HUDEP-2 (cell line): ENCODE measurements at regions not wholly inside any gene's neighbourhood (a gene's known extent, or its start where the extent isn't known, plus 50 kb on each side); places are given as distances from the start of the nearest gene placed in this dataset.
"Not testable (repeated sequence)": the region's sequence is repeated elsewhere in the genome, so short reads cannot be mapped to it uniquely, and the experiment has no call there.

Source experiments
- DNase-seq, 76 experiments: peaks; one replicate each; lab custom pipeline; 2025; ENCODE audit not compliant: unreplicated experiment in 76 of 76; lab: John Stamatoyannopoulos, UW

- DNase-seq: peak in 22 of 76 experiments; percentile 1 to 41 (median 12)
Observed at GRCh38 chr9:115524453-115525059, 406.6 kb upstream of the TNC start.

- DNase-seq: no peak
Observed at GRCh38 chr9:115525111-115526058, 407.4 kb upstream of the TNC start.

GRCh38 chr9:115531410-115532125 is 413.6 kb upstream of the TNC start:
- DNase-seq: no peak

GRCh38 chr9:115533511-115533910 is 415.6 kb upstream of the TNC start:
- DNase-seq: no peak

- no peak for DNase-seq
Observed at GRCh38 chr9:115540091-115540490, 422.1 kb upstream of the TNC start.

- no peak for DNase-seq
Observed at GRCh38 chr9:115543511-115543910, 425.6 kb upstream of the TNC start.

GRCh38 chr9:115548609-115549260 is 430.8 kb upstream of the TNC start:
- no peak for DNase-seq

- DNase-seq: no peak
Observed at GRCh38 chr9:115551396-115551795, 433.4 kb upstream of the TNC start.

GRCh38 chr9:115553060-115553773 is 435.3 kb upstream of the TNC start:
- no peak for DNase-seq

- DNase-seq: no peak
Observed at GRCh38 chr9:115556432-115556831, 438.5 kb upstream of the TNC start.

GRCh38 chr9:115575147-115575546 is 457.2 kb upstream of the TNC start:
- no peak for DNase-seq

- not testable (repeated sequence) for DNase-seq
Observed at GRCh38 chr9:115585458-115585857, 467.5 kb upstream of the TNC start.

- no peak for DNase-seq
Observed at GRCh38 chr9:115587310-115587709, 469.4 kb upstream of the TNC start.

GRCh38 chr9:115590011-115590410 is 472.1 kb upstream of the TNC start:
- peak in 3 of 76 experiments; percentile 2 to 15 (median 6) for DNase-seq

- peak in 8 of 76 experiments; percentile 1 to 23 (median 14) for DNase-seq
Observed at GRCh38 chr9:115591584-115591984, 473.6 kb upstream of the TNC start.

- DNase-seq: peak in 3 of 76 experiments; percentile 1 to 15 (median 2)
Observed at GRCh38 chr9:115593587-115594091, 475.7 kb upstream of the TNC start.

GRCh38 chr9:115594557-115594956 is 476.6 kb upstream of the TNC start:
- DNase-seq: no peak

GRCh38 chr9:115596021-115596745 is 478.2 kb upstream of the TNC start:
- DNase-seq: no peak

- DNase-seq: no peak
Observed at GRCh38 chr9:115596746-115597080, 478.8 kb upstream of the TNC start.
